ENCODE measurements at regions not wholly inside any gene's neighbourhood (a gene's known extent, or its start where the extent isn't known, plus 50 kb on each side); places are given as distances from the start of the nearest gene placed in this dataset.

GRCh38 chr2:191611614-191612013 is 66.3 kb upstream of the NABP1 start:
- no peak for DNase-seq (ENCODE audit: low read depth)

DNA sequence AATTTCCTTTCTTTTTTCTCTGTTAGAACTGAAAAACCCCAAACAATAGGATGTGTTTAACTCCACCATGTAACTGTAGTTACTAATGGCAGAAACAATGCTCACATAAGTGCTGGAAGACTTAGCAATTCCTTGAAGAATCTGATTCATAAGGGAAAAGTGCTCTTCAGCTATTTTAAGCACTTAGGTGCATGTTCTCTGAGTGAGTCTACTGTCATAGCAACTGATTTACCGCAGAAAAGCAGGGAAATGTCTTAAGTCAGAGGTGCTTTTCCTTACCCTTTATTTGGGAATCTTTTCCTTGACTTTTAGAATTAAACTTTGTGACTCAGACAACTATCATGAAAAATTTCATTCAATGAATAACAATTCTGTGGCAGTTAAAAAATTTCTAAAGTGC is 65.4 kb upstream of the NABP1 start:
- peak; percentile 99 for DNase-seq (ENCODE audit: low read depth)

GRCh38 chr2:191614759-191615158 is 63.2 kb upstream of the NABP1 start:
- no peak for DNase-seq (ENCODE audit: low read depth)

- DNase-seq (ENCODE audit: low read depth): no peak
Measured at GRCh38 chr2:191615596-191615995, 62.3 kb upstream of the NABP1 start.

- no peak for DNase-seq (ENCODE audit: low read depth)
Measured at GRCh38 chr2:191617575-191617974, 60.4 kb upstream of the NABP1 start.

- no peak for DNase-seq (ENCODE audit: low read depth)
Measured at GRCh38 chr2:191618046-191618780, 59.7 kb upstream of the NABP1 start.

DNA sequence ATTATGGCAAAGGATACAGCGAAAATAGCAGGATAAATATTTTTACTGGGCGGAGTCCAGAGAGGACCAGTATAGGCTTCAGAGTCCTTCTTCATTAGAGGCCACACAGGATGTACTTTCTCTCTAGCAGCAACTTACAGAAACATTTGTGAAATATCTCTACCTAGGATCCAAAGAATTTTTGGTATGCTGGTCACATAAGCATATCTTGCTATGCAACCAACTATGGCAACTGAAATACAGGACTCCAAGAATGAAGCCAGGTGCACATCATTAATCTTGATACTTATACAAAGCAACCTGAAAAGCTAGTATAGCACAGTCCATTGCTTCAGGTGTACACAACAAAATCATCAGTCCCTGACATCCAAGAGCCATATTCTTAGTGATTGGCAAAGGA is 59.1 kb upstream of the NABP1 start:
- no peak for DNase-seq (ENCODE audit: low read depth)

DNA sequence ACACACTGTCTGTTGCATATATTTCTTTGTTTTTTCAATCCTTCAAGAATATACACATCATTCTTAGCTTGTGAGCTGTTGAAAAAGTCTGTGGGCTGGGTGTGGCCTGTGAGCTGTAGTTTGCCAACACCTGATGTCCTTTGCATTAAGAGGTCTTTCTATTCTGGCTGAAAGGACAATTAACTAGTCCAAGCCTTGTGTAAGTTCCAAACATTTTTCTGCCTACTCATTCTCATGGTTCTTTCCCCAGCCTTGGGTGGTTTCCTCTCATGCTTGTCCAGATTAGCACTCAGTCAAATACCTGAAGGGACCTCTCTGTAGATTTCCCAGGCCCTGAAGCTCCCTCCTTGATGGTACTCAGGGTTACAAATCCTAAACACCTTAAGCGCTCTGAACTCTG is 57.8 kb upstream of the NABP1 start:
- no peak for DNase-seq (ENCODE audit: low read depth)

- no peak for DNase-seq (ENCODE audit: low read depth)
Measured at GRCh38 chr2:191622374-191623320, 55.3 kb upstream of the NABP1 start.

DNA sequence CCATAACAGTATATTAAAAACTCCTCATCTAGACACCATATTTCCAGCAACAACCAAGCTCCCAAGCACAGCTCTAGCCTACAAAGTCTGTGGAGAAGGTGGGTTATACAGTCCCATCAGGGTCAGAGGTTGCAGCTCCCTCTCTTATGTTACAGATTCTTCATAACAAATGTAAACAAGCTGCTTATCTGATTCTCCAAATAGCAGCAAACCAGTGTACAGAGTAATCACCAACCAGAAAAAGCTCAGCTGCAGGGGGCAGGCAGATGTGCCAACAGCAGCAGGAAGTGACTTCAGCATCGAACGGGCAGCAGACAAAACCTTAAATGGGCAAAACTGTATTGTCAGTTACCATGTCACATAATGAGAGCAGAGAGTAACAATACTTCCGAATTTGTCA is 52.9 kb upstream of the NABP1 start:
- DNase-seq (ENCODE audit: low read depth): no peak

GRCh38 chr2:191625446-191625845 is 52.5 kb upstream of the NABP1 start:
- DNase-seq (ENCODE audit: low read depth): no peak

DNA sequence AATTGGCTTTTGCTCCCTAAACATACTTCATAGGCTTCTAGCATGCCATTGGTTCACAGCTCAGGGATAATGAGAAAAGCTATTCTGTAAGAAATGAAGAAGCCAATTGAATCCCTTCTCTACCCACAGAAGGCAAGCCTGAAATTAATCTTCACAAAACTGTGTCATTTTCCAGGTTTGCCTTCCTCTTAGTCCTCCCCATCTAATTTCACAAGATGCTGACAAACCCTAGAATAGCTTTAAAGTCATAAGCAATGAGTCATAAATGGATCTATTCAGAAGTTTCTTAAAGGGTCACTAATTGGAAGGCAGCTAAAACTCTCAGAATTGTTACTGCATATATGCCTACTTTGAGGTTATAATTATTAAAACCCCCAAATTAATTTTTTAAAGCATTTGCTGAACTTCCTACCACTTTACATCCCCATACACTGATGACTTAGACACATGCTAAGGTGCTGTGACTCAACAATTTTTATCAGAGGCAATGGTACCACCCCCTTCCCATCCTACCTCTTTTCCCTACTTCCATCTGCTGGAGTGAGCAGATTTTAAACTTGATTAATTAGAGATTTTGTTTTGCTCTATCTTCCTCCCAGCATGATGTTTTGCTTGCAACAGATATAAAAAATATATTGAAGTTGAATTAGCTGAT is 51.3 kb upstream of the NABP1 start:
- DNase-seq (ENCODE audit: low read depth): peak; percentile 60

DNA sequence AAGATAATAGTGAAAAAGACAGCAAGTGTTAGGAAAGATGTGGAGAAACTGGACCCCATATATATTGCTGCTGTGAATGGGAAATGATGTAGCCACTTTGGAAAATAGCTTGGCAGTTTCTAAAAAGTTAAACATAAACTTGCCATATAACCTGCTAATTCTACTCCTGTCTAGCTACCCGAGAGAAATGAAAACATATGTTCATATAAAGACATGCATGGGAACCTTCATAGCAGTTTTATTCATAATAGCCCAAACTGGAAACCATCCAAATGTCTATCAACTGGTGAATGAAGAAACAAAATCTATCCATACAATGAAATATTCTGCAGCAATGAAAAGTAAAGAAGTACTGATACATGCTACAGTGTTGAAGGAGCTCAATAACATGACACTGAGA is 50.4 kb upstream of the NABP1 start:
- DNase-seq (ENCODE audit: low read depth): no peak

Measured in HS-5 (cell line).